ENCODE measurements at regions not wholly inside any gene's neighbourhood (a gene's known extent, or its start where the extent isn't known, plus 50 kb on each side); places are given as distances from the start of the nearest gene placed in this dataset.

GRCh38 chr18:65548316-65548715 is 202.5 kb upstream of the CDH7 start:
- Histone ChIP-seq H3K9me2 (replicated peaks; ENCODE audit: insufficient read depth) (no peaks in the 10 kb centered on the region), H3K36me3 (replicated peaks; ENCODE audit: insufficient read depth, low read depth) (no peaks in the 10 kb centered on the region), H3K79me2 (no peaks in the 10 kb centered on the region), H2AFZ (no peak overlapping the region), H3K27ac (no peak overlapping the region), H3K4me2 (no peak overlapping the region), H4K20me1 (ENCODE audit: insufficient read depth, poor library complexity, severe bottlenecking) (no peaks in the 10 kb centered on the region), H3K4me1 (ENCODE audit: insufficient read depth) (no peaks in the 10 kb centered on the region), H3K9me3 (ENCODE audit: low read depth) (no peaks in the 10 kb centered on the region), H3K27me3 (no peaks in the 10 kb centered on the region), H3K4me3 (no peak overlapping the region)
- TF ChIP-seq CTCF (IDR thresholded peaks at IDR 0.05; ENCODE audit: poor library complexity) (no peak), EZH2phosphoT487 (IDR thresholded peaks at IDR 0.05; ENCODE audit: low read depth, severe bottlenecking, unreplicated experiment) (no peak), EZH2 (IDR thresholded peaks at IDR 0.05; ENCODE audit: borderline replicate concordance) (no peak)
- DNase-seq (ENCODE audit: low spot score), result no peak
- 80% methylated on average over 3 of the region's 3 CpGs for whole genome bisulfite sequencing (ENCODE audit: low lambda C conversion rate, missing lambda C conversion rate)

- no peak for DNase-seq (ENCODE audit: low spot score)
- Histone ChIP-seq H3K27ac (no peak overlapping the region), H3K4me3 (no peak overlapping the region), H3K79me2 (no peaks in the 10 kb centered on the region), H2AFZ (no peak overlapping the region), H3K4me1 (ENCODE audit: insufficient read depth) (no peaks in the 10 kb centered on the region), H3K27me3 (no peaks in the 10 kb centered on the region), H3K4me2 (no peak overlapping the region), H3K9me2 (replicated peaks; ENCODE audit: insufficient read depth) (no peaks in the 10 kb centered on the region), H3K9me3 (ENCODE audit: low read depth) (no peaks in the 10 kb centered on the region), H3K36me3 (replicated peaks; ENCODE audit: insufficient read depth, low read depth) (no peaks in the 10 kb centered on the region), H4K20me1 (ENCODE audit: insufficient read depth, poor library complexity, severe bottlenecking) (no peaks in the 10 kb centered on the region)
- TF ChIP-seq CTCF (IDR thresholded peaks at IDR 0.05; ENCODE audit: poor library complexity) (no peak), EZH2phosphoT487 (IDR thresholded peaks at IDR 0.05; ENCODE audit: low read depth, severe bottlenecking, unreplicated experiment) (no peak), EZH2 (IDR thresholded peaks at IDR 0.05; ENCODE audit: borderline replicate concordance) (no peak)
Measured at GRCh38 chr18:65547046-65547445, 203.8 kb upstream of the CDH7 start.

GRCh38 chr18:65544701-65545100 is 206.1 kb upstream of the CDH7 start:
- Histone ChIP-seq H3K9me3 (ENCODE audit: low read depth) (no peaks in the 10 kb centered on the region), H4K20me1 (ENCODE audit: insufficient read depth, poor library complexity, severe bottlenecking) (no peaks in the 10 kb centered on the region), H3K27me3 (no peaks in the 10 kb centered on the region), H3K4me2 (no peak overlapping the region), H3K27ac (no peak overlapping the region), H2AFZ (no peak overlapping the region), H3K79me2 (no peaks in the 10 kb centered on the region), H3K4me3 (no peak overlapping the region), H3K4me1 (ENCODE audit: insufficient read depth) (no peaks in the 10 kb centered on the region), H3K36me3 (replicated peaks; ENCODE audit: insufficient read depth, low read depth) (no peaks in the 10 kb centered on the region), H3K9me2 (replicated peaks; ENCODE audit: insufficient read depth) (no peaks in the 10 kb centered on the region)
- no peak for DNase-seq (ENCODE audit: low spot score)
- TF ChIP-seq CTCF (IDR thresholded peaks at IDR 0.05; ENCODE audit: poor library complexity) (no peak), EZH2phosphoT487 (IDR thresholded peaks at IDR 0.05; ENCODE audit: low read depth, severe bottlenecking, unreplicated experiment) (no peak), EZH2 (IDR thresholded peaks at IDR 0.05; ENCODE audit: borderline replicate concordance) (no peak)
- WGBS (ENCODE audit: low lambda C conversion rate, missing lambda C conversion rate), result 82% methylated on average over 6 of the region's 6 CpGs

Data from hepatocyte (in vitro differentiated cells).